Colonic mucosa (tissue), 4 donors: ENCODE measurements at regions not wholly inside any gene's neighbourhood (a gene's known extent, or its start where the extent isn't known, plus 50 kb on each side); places are given as distances from the start of the nearest gene placed in this dataset.
"Not testable (repeated sequence)": the region's sequence is repeated elsewhere in the genome, so short reads cannot be mapped to it uniquely, and the experiment has no call there.

Experiments used
- DNase-seq: peaks from one replicate; pipeline ENCODE4 v3.0.0-alpha.2; 2020
- H3K27ac ChIP-seq: fragments of 200-600 bp; one replicate; pipeline ENCODE4 v1.8.0; 2021
- H3K27me3 ChIP-seq: fragments of 200-600 bp; one replicate; pipeline ENCODE4 v1.8.0; 2021
- H3K36me3 ChIP-seq: fragments of 200-600 bp; one replicate; pipeline ENCODE4 v1.8.0; 2021
- H3K4me1 ChIP-seq: fragments of 200-600 bp; one replicate; pipeline ENCODE4 v1.8.0; 2021; ENCODE audit warnings: mild to moderate bottlenecking
- H3K4me3 ChIP-seq: fragments of 200-600 bp; one replicate; pipeline ENCODE4 v1.8.0; 2021
- H3K9ac ChIP-seq, 2 donors: one replicate each; pipeline ENCODE4 v1.7.0; 2013; ENCODE audit warnings: control low read depth in 2 of 2, low read depth in 2 of 2, low read length in 2 of 2
- H3K9me3 ChIP-seq: fragments of 200-600 bp; one replicate; pipeline ENCODE4 v1.8.0; 2021
- intact Hi-C: fragments of 100-400 bp; cut with DNase I; formaldehyde crosslinking; loops from one replicate; pipeline ENCODE4 v1.14.1; 2022
- TF ChIP-seq, protein P1 (sequence below): fragments of 200-600 bp; IDR thresholded peaks from one replicate; pipeline ENCODE4 v1.8.0; 2022; ENCODE audit warnings: antibody characterized with exemption, mild to moderate bottlenecking
- donor health status: healthy.
- donor health status: DM: no; HTN: no; CAD: no.
- donor health status: DM: no; HTN: no; CAD: no.

DNA sequence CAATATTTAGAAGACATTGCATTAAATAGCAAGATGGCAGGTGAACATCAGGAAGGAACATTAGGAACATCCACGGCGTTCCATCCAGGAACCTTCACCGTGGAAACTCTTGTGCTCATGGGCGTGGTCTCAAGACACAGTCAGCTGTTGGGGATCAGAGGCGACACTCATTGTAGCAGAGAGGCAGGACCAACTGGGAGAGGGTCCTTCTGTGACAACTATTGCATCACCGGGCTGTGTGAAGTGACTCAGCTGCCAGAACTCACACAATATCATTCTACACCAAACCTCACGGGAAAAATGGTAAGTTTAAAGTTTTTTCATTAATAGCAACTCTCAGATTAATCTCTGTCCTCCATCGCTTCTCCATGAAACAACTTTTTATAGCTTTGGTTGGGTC, 334.8 kb upstream of the SULF2 start:
- H3K36me3 ChIP-seq, result no peaks in the 10 kb centered on the region
- H3K9me3 ChIP-seq, result no peaks in the 10 kb centered on the region
- TF ChIP-seq, protein P1, sequence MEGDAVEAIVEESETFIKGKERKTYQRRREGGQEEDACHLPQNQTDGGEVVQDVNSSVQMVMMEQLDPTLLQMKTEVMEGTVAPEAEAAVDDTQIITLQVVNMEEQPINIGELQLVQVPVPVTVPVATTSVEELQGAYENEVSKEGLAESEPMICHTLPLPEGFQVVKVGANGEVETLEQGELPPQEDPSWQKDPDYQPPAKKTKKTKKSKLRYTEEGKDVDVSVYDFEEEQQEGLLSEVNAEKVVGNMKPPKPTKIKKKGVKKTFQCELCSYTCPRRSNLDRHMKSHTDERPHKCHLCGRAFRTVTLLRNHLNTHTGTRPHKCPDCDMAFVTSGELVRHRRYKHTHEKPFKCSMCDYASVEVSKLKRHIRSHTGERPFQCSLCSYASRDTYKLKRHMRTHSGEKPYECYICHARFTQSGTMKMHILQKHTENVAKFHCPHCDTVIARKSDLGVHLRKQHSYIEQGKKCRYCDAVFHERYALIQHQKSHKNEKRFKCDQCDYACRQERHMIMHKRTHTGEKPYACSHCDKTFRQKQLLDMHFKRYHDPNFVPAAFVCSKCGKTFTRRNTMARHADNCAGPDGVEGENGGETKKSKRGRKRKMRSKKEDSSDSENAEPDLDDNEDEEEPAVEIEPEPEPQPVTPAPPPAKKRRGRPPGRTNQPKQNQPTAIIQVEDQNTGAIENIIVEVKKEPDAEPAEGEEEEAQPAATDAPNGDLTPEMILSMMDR, result no peak
- intact Hi-C loops, result no loop called here
- DNase-seq, result no peak
- H3K9ac ChIP-seq, result no peak overlapping the region
- H3K4me3 ChIP-seq, result no peak overlapping the region
- H3K4me1 ChIP-seq, result no peaks in the 10 kb centered on the region
- no peaks in the 10 kb centered on the region for H3K27me3 ChIP-seq
- H3K27ac ChIP-seq, result no peak overlapping the region

DNA sequence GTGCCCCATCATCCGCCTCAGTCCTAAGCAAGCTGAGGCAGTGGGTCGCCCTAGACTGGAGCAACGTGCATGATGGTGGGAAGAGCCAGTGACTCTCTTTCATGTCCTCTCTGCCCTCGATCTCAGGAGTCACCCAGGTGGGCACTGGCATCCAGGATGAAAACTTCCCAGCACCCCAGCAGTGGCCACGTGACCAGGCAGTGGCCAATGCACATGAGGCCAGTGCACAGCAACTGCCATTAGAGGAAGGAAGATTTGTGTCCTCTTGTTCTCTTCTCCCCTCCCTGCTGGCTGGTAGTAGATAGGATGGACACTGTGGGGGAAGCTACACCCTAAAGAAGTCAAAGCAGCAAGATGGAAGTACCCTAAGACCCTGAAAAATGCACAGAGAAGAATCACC, 334.1 kb upstream of the SULF2 start:
- H3K9ac ChIP-seq, DNase-seq, intact Hi-C loops, H3K27ac ChIP-seq, H3K4me1 ChIP-seq, H3K4me3 ChIP-seq, H3K36me3 ChIP-seq, H3K9me3 ChIP-seq, H3K27me3 ChIP-seq: not testable (repeated sequence)

DNA sequence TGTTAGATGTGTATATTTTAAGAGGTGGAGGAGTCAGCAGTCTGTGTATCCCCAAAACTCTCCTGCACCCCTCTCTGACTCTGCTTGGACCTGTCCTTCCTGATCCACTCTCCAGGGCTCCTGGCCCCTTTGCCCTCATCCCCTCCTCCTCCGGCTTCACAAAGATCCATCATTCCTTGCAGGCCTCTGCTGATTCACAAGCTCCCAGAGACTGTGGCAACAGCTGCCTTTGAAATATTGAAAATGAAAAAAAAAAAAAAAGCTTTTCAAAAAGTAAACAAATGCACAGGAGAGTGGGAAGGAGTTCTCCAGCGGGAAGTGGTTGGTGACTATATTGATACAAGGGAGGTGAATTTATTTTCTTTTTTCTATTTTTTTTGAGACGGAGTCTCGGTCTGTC, 330.2 kb upstream of the SULF2 start:
- no peaks in the 10 kb centered on the region for H3K36me3 ChIP-seq
- H3K9ac ChIP-seq, result no peak overlapping the region
- H3K27ac ChIP-seq, result no peak overlapping the region
- no peaks in the 10 kb centered on the region for H3K27me3 ChIP-seq
- no peaks in the 10 kb centered on the region for H3K9me3 ChIP-seq
- intact Hi-C loops, result no loop called here
- no peak for DNase-seq
- H3K4me3 ChIP-seq, result no peak overlapping the region
- TF ChIP-seq, protein P1, result no peak
- H3K4me1 ChIP-seq, result no peaks in the 10 kb centered on the region

DNA sequence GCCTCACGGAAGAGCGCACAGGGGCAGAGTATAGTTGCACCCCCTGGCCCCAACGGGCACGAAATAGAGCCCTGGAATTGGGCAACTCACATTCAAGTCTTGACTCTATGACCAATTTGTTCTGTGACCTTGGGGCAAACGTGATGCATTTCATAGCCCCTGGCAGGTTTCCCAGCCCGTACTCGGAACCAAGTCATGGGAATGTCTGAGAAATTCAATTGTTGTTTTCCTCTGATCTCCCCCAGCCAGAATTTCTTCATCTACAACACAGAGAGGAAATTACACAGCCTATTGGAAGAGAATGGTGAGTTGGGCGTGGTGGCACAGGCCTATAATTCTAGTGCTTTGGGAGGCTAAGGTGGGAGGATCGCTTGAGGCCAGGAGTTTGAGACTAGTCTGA, 322.3 kb upstream of the SULF2 start:
- H3K4me3 ChIP-seq, result no peak overlapping the region
- no peaks in the 10 kb centered on the region for H3K27me3 ChIP-seq
- intact Hi-C loops, result no loop called here
- no peaks in the 10 kb centered on the region for H3K9me3 ChIP-seq
- H3K27ac ChIP-seq, result no peak overlapping the region
- H3K36me3 ChIP-seq, result no peaks in the 10 kb centered on the region
- DNase-seq, result no peak
- no peaks in the 10 kb centered on the region for H3K4me1 ChIP-seq
- H3K9ac ChIP-seq, result no peak overlapping the region
- TF ChIP-seq, protein P1, result no peak

DNA sequence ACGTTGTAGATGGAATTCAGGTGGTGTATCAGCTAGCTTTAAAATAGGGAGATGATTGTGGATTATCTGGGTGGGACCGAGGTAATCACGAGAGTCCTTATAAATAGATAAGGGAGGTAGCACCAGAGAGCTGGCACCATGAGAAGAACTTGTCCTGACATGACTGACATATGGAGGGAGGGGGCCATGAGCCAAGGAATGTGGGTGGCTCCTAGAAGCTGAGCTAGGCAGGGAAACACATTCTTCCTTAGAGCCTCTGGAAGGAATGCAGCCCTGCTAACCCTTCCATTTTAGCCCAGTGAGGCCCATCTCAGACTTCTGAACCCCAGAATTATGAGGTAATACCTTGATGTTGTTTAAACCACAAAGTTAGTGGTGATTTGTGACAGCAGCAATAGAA, 321.1 kb upstream of the SULF2 start:
- Histone ChIP-seq H3K4me3 (no peak overlapping the region), H3K36me3 (no peaks in the 10 kb centered on the region), H3K27ac (no peak overlapping the region), H3K9ac (no peak overlapping the region), H3K9me3 (no peaks in the 10 kb centered on the region), H3K27me3 (no peaks in the 10 kb centered on the region), H3K4me1 (no peaks in the 10 kb centered on the region)
- TF ChIP-seq, protein P1, result no peak
- intact Hi-C loops, result no loop called here
- no peak for DNase-seq

DNA sequence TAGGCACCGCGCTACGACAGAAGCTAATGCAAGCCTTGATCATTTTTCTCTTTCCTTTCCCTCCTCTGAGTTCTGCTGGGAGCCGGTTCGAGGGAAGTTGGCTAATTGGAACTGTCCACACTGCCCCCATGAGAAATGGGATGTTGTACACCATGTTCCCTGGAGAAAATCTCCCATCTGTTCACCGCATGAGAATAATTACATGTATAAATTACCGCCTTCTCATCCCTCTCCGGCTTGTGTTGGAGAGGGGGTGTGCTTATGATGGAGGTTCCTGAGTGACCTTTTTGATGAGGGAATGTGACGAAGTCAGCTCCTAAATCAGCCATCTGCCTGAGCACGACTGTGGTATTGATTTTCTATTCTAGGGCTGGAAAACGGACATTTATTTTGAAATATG, 320.2 kb upstream of the SULF2 start:
- TF ChIP-seq, protein P1, result no peak
- H3K27me3 ChIP-seq, result no peaks in the 10 kb centered on the region
- H3K36me3 ChIP-seq, result no peaks in the 10 kb centered on the region
- no peak overlapping the region for H3K27ac ChIP-seq
- H3K4me1 ChIP-seq, result no peaks in the 10 kb centered on the region
- intact Hi-C loops, result no loop called here
- no peak overlapping the region for H3K9ac ChIP-seq
- H3K4me3 ChIP-seq, result no peak overlapping the region
- no peaks in the 10 kb centered on the region for H3K9me3 ChIP-seq
- no peak for DNase-seq
